GM21619 (cell line): ENCODE measurements at regions not wholly inside any gene's neighbourhood (a gene's known extent, or its start where the extent isn't known, plus 50 kb on each side); places are given as distances from the start of the nearest gene placed in this dataset.

Source experiments
- ATAC-seq: cut with Tn5 transposase; IDR thresholded peaks from one replicate; pipeline ENCODE4 v1.9.1; 2021; ENCODE audit not compliant: unreplicated experiment

- no peak for ATAC-seq
Measured at GRCh38 chr4:64497491-64497890, 88.2 kb upstream of the TECRL start.

GRCh38 chr4:64495946-64496345 is 86.7 kb upstream of the TECRL start:
- ATAC-seq = no peak

- no peak for ATAC-seq
Measured at GRCh38 chr4:64489628-64490027, 80.4 kb upstream of the TECRL start.

GRCh38 chr4:64479338-64479737 is 70.1 kb upstream of the TECRL start:
- no peak for ATAC-seq

GRCh38 chr4:64477127-64477526 is 67.9 kb upstream of the TECRL start:
- ATAC-seq = no peak

GRCh38 chr4:64465263-64465662 is 56.0 kb upstream of the TECRL start:
- ATAC-seq = no peak

- ATAC-seq = no peak
Measured at GRCh38 chr4:64464581-64464980, 55.3 kb upstream of the TECRL start.
